Putamen (tissue), 1 donor: ENCODE measurements at regions not wholly inside any gene's neighbourhood (a gene's known extent, or its start where the extent isn't known, plus 50 kb on each side); places are given as distances from the start of the nearest gene placed in this dataset.

Experiments
- DNase-seq: peaks from one replicate; pipeline ENCODE4 v3.0.0-alpha.2; 2016; ENCODE audit warnings: low spot score

DNA sequence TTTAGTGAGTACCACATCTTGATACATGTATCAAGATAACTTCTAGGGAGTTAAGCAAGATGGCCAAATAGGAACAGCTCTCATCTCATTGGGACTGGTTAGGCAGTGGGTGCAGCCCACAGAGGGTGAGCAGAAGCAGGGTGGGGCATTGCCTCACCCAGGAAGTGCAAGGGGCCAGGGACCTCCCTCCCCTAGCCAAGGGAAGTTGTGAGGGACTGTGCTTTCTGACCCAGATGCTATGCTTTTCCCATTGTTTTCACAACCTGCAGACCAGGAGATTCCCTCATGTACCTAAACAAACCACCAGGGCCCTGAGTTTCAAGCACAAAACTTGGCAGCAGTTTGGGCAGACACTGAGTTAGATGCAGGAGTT lies 665.0 kb upstream of the CBLB start:
- no peak for DNase-seq

DNA sequence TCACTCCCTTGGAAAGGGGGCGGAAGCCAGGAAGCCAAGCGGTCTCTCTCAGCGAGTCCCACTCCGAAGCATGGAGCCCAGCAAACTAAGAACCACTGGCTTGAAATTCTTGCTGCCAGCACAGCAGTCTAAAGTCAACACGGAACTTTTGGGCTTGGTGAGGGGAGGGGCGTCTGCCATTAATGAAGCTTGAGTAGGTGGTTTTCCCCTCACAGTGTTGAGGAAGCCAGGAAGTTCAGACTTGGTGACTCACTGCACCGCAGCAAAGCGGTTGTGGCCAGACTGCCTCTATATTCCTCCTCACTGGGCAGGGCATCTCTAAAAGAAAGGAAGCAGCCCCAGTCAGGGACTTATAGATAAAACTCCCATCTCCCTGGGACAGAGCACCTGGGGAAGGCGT lies 665.4 kb upstream of the CBLB start:
- DNase-seq, result no peak

DNA sequence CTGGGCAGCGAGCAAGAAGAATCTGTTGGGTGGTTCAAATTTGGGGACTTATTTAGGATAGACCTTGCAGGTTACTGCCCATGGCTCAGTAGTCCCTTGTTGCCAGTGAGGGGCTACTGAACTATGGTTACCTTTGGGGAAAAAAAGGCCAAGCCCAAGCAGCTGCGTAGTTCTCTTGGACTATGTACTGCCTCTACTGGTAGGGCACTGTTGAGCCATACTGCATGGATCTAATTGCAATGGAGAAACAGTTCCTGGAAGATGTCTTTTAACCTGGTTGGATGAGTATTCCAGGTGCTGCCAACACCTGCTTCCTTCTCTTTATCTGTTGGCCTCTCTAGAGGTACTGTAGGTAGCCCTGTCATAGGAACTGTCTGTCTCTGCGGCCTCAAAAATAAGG lies 671.9 kb upstream of the CBLB start:
- no peak for DNase-seq

DNA sequence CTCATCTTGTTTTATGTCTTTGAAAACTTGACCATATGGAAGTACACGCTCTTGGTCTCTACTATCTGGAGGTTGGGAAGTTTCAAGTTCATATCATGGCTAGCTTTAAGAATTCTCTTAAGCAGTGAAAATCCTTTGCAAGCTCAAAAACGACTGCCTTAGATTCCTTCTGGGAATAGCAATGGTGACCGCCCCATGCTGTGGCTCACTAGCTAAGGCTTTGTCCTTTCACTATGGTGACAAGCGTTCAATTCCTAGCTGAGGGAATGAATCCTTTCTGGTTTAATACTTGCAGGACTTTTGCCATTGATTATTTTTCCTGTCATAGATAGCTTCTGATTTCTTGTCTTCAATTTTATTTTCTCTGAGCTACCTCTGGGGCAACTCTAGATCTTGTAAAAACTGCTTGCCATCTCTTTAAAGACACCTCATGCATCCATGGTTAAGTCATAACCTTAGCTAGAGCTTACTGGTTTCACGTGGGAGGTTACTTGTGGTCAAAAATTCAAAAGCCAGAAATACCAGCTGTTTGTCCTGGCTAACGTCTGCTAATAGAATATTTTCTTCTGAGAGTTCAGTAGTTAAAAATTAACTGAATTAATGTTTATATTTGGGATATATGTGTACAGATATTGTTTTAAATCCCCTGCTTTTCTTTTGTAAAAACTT lies 673.4 kb upstream of the CBLB start:
- no peak for DNase-seq

DNA sequence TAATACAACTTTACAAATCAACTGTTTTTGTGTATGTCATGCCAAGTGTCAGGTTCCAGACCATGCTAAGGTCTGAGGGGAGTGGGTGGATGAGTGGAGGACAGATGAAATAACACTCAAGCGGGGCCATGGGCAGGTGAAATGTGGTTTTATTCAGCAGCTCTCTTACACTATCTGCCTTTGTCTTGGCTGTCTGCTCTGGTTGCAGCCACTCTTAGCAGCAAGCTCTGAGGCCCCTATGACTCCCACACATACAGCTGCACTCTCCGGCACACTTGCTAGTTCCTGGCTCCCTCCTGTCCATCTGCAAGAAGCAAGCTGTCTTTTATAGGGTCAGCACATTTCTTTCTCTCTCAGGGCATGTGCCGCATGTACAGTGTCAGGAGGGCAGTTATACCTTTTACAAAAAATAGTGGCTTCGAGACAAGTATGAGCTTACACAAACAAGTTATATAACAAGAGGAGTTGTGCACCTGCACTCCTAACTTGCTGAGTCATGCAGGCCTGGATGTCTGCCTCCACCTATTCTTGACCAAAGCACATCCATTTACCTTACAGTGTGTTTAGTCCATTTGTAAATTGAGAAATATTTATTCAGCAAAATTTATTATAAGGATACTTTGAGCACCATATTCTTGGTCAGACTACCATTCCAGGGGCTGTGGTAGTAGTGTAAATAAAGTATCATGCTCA lies 683.7 kb upstream of the CBLB start:
- DNase-seq, result no peak

DNA sequence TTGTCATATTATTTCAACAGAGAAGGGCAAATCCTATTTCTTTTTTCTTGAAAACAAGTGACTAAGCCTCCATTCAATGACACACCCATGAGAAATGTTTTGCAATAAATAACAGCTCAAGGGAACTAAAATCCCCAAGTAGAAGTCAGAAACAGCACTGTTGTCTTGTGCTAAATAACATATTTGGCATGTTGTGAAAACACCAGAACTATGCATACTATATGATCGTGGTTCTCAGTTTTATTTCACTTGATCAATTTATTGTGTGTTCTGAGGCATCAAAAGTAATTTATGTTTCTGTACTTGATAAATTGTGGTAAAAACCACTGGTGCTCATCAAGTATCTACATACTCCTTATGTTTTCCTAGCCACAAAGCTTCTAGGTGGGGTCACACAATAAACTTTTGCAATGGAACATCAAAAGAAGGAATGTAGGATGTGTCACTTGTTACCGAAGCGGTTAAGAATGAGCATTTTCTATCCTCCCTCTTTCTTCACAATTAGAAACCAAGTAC lies 691.7 kb upstream of the CBLB start:
- no peak for DNase-seq

DNA sequence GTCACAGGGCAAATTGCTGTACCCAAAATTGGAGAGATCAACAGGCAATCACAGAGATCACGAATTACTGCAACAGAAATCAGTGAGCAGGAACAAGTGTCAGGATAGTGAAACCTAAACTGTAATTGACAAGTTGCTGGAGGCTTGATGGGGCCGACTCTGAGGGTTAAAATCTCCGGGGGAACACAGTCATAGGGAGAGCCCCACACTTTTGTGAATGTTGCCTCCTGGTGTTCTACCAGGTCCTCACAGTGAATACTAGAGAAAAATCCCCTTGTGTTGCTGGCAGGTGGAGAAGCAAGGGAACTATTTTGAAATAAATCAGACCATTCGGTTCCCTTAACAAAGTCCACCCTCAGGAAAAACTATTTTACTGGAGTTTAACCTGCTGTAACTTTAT lies 697.5 kb upstream of the CBLB start:
- no peak for DNase-seq

DNA sequence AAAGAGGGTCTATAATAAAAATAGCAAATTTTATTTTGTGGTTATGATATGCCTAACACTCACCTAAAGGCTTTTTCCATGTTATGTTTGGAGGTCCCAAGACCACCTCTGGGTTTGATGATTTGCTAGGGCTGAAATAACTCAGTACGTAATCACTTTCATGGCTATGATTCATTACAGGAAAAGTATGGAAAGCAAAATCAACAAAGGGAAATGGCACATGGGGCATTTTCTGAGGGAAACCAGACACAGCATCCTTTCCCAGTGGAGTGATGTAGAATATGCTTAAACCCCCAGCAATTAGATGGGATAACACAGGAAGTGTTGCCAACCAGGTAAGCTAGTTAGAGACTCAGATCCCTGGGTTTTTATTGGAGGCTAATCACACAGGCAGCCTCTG lies 701.6 kb upstream of the CBLB start:
- DNase-seq, result no peak

DNA sequence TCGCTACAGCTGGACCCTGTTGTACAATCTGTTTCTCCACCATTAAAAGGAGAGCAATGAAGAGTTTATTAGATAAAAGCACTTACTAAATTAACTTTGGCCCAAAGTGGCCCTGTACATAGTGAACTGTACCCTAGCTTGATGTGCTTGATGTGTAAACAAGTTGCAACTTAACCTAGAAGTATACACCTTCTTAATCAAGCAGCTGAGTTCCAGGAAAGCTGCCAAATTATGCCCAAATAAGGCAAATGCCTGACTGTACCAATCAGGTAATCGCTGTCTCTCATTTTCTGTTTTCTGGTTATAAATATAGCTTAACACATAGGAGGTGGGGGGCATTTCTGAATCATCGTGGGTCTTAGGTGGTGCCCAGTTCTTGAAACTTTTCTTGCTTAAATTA lies 704.8 kb upstream of the CBLB start:
- DNase-seq, result no peak

DNA sequence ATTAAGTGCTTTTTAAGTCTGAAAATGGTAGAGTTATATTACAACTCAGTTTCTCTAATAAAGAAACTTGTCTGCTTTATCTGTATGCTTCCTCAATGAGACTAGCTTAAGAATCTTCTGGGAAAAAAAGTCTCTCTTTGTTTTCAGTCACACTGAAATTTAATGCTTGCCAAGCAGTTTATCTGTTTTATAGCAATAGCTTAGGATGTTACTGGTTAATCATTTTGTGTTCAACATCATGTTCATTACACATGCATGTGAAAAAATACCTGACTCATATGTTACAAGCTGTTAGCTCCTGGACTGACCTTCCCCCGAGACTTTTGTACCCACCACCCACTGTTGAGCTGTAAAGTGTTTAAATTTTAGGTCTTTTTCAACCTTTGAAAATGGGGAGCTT lies 706.2 kb upstream of the CBLB start:
- no peak for DNase-seq

DNA sequence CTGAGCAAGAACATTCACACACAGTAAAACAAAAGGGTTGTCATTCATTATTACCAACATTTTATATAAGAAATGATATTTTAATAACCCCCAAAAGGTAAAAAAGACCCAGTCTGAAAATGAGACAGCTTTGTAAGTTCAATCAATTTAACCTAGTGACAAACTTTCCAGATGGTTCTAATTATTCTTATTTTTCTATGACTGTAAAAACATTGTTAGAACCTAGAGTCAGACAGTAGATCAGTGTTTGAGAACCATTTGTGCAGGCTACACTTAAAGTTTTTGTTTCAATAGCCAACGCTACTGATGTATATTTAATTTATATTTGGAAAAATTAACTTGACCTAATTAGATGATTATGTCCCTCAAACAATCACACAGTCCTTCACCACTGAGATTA lies 708.4 kb upstream of the CBLB start:
- no peak for DNase-seq

DNA sequence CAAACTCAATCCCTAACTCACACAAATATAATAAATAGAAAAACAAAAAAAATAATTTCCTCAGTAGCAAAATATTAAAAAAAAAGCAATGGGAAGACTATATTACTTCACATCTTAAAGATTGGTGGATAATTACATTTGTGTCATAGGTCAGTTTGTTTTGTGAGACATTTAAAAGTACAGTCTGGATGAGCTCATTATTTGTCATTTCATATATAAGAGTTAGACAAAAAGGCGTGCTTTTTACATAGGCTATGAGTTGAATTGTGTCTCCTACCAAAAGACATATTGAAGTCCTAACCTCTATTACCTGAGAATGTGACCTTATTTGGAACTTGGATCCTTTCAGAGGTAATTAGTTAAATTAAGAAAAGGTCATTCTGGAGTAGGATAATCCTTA lies 710.1 kb upstream of the CBLB start:
- no peak for DNase-seq

DNA sequence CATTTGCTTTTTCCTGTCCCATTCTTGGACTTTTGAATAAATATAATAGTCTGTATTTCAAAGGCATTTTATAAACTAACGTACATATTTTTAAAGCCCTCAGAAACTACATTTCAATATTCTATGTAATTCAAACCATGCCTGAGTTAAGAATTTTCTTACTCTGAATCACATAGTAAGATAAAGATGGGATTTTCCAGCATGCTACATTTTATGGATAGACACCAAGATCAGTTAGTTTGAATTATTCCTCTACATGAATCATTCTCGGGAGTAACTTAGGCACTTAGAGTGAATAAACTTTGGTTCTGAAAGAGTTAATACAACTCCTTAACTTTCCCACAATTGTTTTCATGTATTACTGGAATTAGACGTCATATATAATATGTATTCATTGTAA lies 713.3 kb upstream of the CBLB start:
- DNase-seq, result no peak

DNA sequence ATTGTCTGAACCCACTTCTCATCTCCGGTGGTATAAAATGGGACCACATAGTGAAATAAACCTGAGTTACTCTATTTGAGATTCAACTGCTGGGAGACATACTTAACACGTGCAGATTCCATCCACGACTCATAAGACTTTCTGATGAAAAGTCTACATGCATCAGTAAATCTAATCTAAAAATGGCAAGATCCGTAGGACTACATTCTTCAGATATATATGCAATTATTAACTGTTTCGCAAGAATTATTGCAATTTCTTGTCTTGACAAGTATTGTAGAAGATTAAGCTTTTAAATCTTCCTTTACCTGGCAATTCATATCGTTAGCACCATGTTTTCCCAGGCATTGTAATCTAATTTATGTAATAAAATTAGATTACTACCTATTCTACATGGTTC lies 718.7 kb upstream of the CBLB start:
- no peak for DNase-seq

DNA sequence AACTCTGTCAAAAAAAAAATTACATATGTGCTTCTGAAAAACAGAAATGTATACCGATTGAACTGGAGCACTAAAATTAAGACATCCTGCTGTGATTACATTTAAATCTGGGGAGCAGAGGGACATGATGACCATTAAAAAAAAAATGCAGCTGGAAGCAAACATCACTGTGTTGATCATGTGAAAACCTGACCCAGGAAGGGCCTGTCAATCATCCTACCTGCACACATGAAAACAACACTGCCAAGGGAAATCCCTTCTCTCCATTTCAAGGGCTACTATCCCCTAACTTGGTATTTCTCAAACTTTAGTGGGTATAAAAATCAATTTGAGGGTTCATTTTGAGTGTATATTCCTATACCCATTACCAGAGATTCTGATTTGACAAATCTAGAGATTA lies 719.9 kb upstream of the CBLB start:
- DNase-seq, result no peak

DNA sequence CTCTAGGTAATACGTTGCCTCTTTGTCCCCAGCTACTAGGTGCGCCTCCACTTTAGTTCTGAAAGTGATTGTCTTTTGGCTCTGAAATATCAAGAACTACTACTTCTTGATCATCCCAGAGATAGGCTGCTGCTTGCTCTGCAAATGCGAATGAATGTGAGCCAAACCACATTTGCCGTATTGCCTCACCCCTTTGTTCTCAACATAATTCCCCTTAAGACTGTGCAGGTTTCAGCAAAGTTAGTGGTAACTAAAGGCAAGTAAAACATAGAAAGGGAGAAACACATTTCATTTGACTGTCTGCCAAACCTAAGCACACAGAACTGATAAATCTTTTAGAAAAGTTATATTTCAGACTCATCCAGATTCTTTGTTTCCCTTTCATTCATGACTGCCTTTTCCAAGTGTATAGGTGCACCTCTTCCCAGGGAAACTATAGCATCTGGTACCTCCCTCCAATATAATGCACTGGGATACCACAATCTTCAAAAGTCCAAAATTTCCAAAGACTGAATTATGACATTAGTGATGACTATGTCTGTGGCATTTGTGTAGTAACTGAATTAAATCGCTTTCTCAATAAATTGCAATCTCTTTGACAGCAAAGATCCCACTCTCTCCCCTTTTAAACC lies 720.6 kb upstream of the CBLB start:
- DNase-seq, result no peak

DNA sequence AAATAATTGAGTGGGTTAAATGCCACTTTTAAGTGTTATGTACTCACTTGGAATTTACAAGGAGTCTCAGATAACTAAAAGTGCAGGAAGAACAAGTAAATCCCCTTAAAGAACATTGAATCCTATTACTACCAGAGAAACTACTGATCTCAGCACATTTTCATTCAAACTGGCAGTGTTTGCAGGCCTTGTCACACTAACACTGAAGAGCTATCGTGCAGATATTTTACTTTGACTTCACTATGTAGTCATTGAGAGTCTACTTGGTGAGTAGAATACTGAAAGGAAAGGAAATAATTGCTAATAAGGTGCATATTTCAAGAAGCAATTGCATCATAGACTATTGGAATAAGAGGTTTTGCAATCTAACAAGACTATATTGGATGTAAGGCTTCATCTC lies 721.4 kb upstream of the CBLB start:
- no peak for DNase-seq

DNA sequence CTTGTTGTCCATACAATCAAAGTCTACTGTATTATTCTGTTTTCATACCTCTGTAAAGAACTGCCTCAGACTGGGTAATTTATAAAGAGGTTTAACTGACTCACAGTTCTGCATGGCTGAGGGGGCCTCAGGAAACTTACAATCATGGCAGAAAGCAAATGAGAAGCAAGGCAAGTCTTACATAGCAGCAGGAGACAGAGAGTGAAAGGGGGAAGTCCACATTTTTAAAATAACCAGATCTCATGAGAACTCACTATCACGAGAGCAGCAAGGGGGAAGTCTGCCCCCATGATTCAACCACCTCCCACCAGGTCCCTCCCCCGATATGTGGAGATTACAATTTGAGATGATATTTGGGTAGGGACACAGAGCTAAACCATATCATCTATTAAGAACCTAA lies 724.6 kb upstream of the CBLB start:
- no peak for DNase-seq

DNA sequence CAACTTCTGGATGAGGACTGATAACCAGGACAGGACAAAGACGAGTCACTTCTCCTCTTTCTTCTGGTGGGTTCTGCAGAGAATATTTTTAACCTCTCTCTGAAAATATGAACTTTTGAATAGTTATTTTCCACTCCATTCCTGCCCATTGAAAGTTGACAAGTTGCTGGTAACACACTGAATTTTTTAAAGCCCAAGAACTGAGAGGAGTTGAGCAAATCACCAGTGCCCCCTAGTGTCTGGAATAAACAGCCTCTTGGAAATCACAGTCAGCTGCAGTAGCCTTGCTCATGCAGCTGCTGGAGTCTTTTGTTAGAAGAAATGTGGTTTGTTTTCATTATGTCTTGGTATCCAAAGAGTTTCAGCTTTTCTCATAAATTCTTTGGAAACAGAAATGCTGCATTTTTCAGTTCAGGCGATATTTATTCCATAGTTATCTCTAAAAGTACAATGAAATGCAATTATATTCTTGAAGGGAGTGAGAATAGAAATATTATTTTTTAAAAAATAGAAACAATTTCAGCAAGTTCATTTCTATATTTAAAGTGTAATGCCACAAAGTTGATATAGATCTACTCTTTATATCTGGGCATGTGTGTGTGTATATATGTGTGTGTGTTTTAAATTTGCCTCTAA lies 741.0 kb upstream of the CBLB start:
- peak; percentile 83 for DNase-seq

DNA sequence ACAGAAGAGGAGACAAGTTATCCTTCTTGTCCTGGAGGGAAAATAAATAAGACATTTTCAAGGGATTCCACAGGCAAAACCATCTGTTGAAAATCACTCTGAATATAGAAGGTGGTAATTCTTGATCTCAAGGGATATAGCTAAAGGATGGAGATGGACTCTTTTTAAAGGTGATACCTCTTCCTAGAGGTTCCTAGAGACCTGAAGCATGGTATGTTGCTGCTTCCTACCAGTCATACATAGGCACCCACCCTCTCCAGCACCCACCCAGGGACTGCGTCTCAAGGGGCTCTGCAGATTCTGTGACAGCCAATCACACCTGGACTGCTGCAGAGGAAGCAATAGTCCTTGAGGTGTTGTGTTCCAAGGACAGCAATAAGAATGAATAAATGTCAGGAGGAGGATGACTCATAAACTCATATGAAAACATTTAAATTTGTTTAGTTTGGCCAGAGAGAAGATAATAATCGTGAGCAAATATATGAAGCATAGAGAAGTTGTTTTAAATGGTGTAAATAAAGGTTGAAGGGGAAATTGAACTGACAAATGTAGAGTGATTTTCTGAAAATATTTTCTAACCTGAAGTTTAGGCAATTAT lies 741.6 kb upstream of the CBLB start:
- DNase-seq, result no peak

DNA sequence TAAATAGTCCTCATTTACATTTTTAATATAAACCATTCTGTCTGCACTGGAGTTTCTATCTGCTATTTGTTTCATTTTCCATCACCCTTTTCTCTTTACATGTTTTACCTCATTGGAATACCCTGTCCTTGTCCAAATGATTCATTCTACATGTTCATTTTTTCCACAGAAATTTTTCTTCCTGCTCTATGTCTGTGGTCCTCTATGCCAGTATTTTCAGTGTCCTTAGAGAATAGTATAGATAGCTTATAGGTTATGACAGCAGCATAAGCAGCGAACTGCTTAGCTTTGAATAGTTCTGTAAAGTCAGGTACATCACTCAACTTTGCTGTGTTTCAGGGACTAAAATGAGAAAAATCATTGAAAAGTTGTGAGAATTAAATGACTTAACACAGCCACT lies 742.3 kb upstream of the CBLB start:
- no peak for DNase-seq

DNA sequence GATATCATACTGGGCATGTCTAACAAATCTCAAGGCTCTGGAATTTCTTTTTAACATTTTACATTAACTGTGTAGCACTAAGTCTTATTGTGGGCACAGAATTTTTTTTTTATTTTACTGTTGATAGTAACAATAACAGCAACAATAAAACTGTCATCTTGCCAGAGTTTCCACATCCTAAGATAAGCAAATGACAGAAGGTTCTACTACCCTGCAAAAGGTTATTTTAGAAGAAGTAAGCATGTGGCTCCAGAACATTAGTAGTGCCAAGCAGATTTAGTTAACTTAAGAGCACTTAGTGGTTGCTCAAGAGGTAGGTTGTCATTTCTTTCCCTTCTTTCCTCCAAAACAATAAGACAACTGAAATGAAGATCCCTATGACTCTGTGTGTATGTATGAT lies 743.0 kb upstream of the CBLB start:
- no peak for DNase-seq

DNA sequence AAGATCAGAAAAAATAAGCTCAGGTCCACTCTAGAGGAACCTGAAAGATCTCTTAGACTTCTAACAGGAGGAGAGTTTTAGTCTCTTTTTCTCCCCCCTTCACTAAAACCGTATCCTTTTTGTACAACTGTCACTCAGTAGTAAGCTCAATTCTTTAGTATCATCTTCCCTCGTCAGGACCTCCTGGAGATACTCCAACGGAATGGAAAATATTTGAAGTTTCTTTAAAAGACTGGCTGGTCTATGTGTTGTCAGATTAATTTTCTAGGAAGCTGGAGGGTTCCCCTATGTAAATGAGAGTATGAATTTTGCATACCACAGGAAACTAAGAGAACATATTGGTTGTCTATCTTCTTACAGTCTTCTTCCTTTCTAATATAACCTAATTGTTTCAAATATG lies 747.7 kb upstream of the CBLB start:
- no peak for DNase-seq
